Type B pancreatic cell (in vitro differentiated cells): ENCODE measurements at regions not wholly inside any gene's neighbourhood (a gene's known extent, or its start where the extent isn't known, plus 50 kb on each side); places are given as distances from the start of the nearest gene placed in this dataset.

ENCODE experiments used
- DNase-seq: peaks from one replicate; pipeline ENCODE4 v3.0.0; 2021; ENCODE audit warnings: mixed read lengths; ENCODE audit not compliant: unreplicated experiment; ENCODE audit errors: extremely low spot score
- H3K27ac Mint-ChIP-seq: 2 replicates; pipeline ENCODE4 v1.8.0; 2021; ENCODE audit warnings: mild to moderate bottlenecking, mixed read lengths
- H3K27me3 Mint-ChIP-seq: 2 replicates; pipeline ENCODE4 v1.8.0; 2021; ENCODE audit warnings: mixed read lengths
- H3K36me3 Mint-ChIP-seq: 2 replicates; pipeline ENCODE4 v1.8.0; 2021; ENCODE audit warnings: mixed read lengths
- H3K4me1 Mint-ChIP-seq: one replicate; pipeline ENCODE4 v1.8.0; 2021; ENCODE audit warnings: mixed read lengths; ENCODE audit not compliant: unreplicated experiment
- H3K4me3 Mint-ChIP-seq: 2 replicates; pipeline ENCODE4 v1.8.0; 2021; ENCODE audit warnings: mild to moderate bottlenecking, mixed read lengths
- H3K9me3 Mint-ChIP-seq: 2 replicates; pipeline ENCODE4 v1.8.0; 2021; ENCODE audit warnings: mixed read lengths
- TF ChIP-seq, protein P1 (sequence below): fragments of 200-600 bp; sonication (generic); conservative IDR thresholded peaks from 2 replicates; pipeline ENCODE4 v1.5.0; 2021; ENCODE audit warnings: antibody characterized with exemption, mild to moderate bottlenecking

DNA sequence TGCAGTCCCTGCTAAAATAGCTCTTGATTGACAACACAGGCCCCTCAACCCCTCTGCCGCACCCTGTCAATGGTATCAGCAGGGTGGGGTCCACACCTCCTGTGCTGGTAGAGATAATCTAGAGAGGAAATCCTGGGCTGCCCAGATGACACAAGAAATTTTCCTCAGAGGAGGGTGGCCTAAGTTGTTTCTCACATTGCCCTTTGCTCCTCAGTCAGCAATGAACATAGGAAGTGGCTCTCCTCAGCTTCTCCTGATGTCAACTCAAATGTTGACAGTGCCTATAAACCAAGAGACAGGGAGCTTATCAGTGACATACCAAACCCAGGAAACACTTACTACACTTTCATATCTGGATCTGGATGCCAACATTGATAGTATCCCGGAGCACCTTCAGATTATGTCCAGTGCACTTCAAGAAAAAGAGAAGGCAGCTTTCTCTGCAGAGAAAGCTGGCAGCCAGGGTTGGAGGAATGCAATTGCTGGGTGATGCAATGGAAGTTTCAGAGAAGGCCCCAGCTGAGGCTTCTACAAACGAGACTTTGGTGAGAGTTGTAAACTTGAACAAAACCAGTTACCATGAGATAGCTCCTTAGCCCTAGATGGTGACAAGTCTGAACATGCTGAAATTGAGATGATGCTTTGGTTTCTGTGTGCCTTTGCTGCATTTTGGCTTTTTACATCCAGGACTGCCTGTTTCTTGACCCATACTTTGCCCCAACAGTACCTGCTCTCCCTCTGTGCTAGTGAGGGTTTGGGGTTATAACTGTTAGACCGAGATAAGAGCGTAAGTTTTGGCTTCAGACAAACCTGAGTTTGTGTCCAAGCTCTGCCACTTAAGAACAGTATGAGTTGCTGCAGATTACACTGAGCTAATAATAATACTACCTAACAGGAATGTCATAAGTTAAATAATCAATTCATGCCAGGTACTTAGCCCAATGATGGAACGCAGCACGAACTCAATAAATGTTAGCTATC lies 183.5 kb downstream of the NUAK1 start:
- Mint-ChIP-seq H3K4me3 (no peak overlapping the region), H3K4me1 (peaks cover 11% of the 10 kb centered on the region), H3K27me3 (peaks cover 11% of the 10 kb centered on the region), H3K9me3 (no peaks in the 10 kb centered on the region), H3K27ac (no peak overlapping the region), H3K36me3 (no peaks in the 10 kb centered on the region)
- DNase-seq = no peak
- TF ChIP-seq, protein P1, sequence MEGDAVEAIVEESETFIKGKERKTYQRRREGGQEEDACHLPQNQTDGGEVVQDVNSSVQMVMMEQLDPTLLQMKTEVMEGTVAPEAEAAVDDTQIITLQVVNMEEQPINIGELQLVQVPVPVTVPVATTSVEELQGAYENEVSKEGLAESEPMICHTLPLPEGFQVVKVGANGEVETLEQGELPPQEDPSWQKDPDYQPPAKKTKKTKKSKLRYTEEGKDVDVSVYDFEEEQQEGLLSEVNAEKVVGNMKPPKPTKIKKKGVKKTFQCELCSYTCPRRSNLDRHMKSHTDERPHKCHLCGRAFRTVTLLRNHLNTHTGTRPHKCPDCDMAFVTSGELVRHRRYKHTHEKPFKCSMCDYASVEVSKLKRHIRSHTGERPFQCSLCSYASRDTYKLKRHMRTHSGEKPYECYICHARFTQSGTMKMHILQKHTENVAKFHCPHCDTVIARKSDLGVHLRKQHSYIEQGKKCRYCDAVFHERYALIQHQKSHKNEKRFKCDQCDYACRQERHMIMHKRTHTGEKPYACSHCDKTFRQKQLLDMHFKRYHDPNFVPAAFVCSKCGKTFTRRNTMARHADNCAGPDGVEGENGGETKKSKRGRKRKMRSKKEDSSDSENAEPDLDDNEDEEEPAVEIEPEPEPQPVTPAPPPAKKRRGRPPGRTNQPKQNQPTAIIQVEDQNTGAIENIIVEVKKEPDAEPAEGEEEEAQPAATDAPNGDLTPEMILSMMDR = no peak

DNA sequence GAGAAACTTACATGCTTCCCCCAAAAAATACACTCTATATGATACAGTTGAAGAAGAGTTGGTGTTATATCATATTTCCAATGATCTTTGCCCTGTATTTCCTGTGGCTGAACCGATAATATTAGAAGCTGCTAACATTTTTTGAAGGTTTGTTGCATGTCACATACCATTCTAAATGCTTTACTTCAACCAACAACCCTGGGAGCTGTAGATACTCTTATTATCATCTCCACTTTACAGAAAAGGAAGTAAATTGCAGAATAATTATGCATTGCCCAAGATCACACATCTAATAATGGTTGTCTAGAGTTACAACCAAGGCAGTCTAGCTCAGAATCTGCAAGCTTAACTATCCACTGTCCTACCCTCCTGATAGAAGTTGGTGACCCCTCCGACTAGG lies 182.8 kb downstream of the NUAK1 start:
- Mint-ChIP-seq H3K4me3 (no peak overlapping the region), H3K27me3 (peaks cover 11% of the 10 kb centered on the region), H3K9me3 (no peaks in the 10 kb centered on the region), H3K4me1 (peaks cover 11% of the 10 kb centered on the region), H3K27ac (no peak overlapping the region), H3K36me3 (no peaks in the 10 kb centered on the region)
- DNase-seq = no peak
- TF ChIP-seq, protein P1 = no peak

DNA sequence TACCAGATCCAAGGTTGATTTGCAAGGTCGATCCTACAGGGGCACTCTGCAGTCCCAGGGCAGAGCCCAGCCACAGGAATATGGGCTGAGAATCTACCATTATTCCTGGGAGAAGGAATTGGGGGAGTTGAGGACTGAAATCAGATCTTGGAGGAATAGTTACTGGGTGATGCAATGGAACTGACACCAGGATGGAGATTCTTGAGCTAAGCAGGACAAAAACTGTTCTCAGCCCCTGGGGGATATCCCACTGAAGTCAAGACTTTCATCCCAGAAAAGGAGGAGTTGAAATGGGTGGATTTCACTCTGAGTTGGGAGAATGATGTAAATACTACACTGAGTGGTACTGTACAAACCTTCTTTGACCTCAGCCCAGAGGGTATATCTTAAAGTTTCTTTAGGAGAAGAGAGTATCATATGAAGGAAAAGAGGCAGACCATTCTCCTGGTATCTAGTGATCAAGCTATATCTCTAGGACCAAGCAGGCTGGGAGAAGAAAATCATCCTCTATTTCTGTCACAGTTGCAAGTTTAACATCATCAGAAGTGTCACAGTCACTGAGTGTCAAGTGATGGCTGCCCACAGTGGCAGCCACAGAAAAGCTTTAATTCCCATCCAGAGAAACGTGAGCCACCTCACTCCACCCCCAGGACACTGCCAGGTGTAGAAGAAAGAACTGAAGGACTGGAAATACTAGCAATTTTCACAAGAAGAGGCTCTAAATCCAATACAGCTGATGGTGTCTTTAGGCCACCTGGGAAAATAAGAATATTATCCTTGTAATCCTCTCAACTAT lies 181.9 kb downstream of the NUAK1 start:
- peaks cover 12% of the 10 kb centered on the region for H3K27me3 Mint-ChIP-seq
- no peak overlapping the region for H3K4me3 Mint-ChIP-seq
- TF ChIP-seq, protein P1 = no peak
- no peaks in the 10 kb centered on the region for H3K9me3 Mint-ChIP-seq
- DNase-seq = no peak
- H3K36me3 Mint-ChIP-seq = no peaks in the 10 kb centered on the region
- H3K4me1 Mint-ChIP-seq = peaks cover 11% of the 10 kb centered on the region
- H3K27ac Mint-ChIP-seq = no peak overlapping the region

DNA sequence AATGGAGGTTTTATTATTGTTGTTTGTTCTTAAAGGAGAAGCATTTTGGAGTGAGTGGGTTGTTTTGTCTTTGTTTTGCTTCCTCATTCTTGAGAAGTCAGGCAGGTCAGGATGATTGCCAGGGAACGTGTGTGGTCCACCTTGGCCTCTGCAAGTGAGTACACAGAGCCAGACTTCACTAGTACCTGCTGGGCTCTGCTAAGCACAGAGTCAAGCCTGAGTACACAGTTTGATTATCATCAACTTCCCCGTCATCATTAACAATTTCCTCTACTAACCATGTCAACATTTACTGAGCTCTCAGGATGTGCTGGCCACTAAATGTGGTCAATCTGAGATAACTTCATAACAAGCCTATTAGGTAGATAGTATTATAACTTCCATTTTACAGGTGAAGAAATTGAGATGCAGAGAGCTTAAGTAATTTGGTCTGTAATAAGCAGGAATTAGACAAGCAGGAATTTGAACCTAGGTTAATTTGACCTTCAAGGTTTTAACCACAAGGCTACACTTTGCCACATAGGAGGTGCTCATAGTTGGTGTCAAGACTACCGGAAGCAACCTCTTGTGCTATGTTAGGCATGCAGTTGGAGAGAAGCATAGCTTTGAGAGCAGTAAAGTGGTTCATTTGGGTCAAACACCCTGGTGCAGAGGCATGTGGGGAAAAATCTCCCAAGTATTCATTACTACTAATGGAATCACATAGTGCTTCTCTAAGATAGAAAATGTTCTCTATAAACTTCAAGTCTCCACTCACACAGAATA lies 178.3 kb downstream of the NUAK1 start:
- TF ChIP-seq, protein P1 = no peak
- H3K27me3 Mint-ChIP-seq = peaks cover 29% of the 10 kb centered on the region
- no peaks in the 10 kb centered on the region for H3K36me3 Mint-ChIP-seq
- no peak overlapping the region for H3K27ac Mint-ChIP-seq
- H3K4me1 Mint-ChIP-seq = peaks cover 11% of the 10 kb centered on the region
- DNase-seq = no peak
- no peak overlapping the region for H3K4me3 Mint-ChIP-seq
- no peaks in the 10 kb centered on the region for H3K9me3 Mint-ChIP-seq

DNA sequence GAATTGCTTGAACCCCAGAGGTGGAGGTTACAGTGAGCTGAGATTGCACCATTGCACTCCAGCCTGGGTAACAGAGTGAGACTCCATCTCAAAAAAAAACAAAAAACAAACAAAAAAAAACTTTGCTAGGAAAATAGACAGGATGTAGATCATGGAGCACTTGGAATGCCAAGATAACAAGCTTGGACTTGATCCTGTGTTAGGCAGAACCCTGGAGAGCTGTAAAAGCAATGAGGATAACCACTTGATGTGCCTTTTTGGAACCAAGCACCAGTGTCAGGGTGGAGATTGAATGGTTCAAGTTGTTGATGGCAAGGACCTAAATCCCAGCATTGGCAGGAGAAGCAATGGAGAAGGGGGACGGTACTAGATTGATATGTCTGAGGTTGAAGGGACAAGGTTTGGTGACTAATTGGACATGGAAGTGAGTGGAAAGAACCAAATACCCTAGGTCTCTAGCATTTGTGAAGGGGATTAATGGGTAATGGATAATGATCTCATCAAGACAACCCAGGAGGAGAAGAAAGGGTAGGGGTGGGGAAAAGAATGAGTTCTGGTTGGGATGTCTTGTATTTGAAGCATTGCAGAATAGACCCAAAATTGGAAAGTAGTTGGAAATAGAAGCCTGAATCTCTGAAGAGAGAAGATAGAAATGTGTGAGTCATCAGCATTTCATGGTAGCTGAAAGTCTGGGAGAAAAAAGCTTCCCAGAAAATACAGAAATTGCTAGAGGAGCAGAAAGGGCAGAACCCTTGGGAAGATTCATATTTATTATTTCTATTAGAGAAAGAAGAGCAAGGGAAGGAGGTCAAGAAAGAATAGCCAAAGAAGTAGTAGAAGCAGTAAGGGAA lies 176.7 kb downstream of the NUAK1 start:
- H3K4me3 Mint-ChIP-seq = no peak overlapping the region
- H3K9me3 Mint-ChIP-seq = no peaks in the 10 kb centered on the region
- H3K4me1 Mint-ChIP-seq = no peaks in the 10 kb centered on the region
- TF ChIP-seq, protein P1 = no peak
- no peak overlapping the region for H3K27ac Mint-ChIP-seq
- H3K27me3 Mint-ChIP-seq = peaks cover 24% of the 10 kb centered on the region
- no peaks in the 10 kb centered on the region for H3K36me3 Mint-ChIP-seq
- no peak for DNase-seq
